H1 (cell line): ENCODE measurements at regions not wholly inside any gene's neighbourhood (a gene's known extent, or its start where the extent isn't known, plus 50 kb on each side); places are given as distances from the start of the nearest gene placed in this dataset.

Source experiments
- CTCF ChIA-PET: fragments of 300-600 bp; sonication (Branson Sonifier 250); formaldehyde crosslinking; loops from one replicate; lab custom pipeline; 2021; ENCODE audit not compliant: partially characterized antibody; lab: Charles Lee
- POLR2A ChIA-PET: fragments of 300-600 bp; sonication (Branson Sonifier 250); formaldehyde crosslinking; loops from one replicate; lab custom pipeline; 2021; ENCODE audit warnings: inconsistent platforms; ENCODE audit not compliant: partially characterized antibody; lab: Charles Lee
- DNase-seq, 2 experiments: peaks; one replicate each; pipeline versions ENCODE4 v3.0.0 to v3.0.0-alpha.2; 2010 to 2022; ENCODE audit warnings: low spot score in 2 of 2, low read depth in 1 of 2, mixed read lengths in 1 of 2
- FAIRE-seq: peaks from 2 replicates; lab custom pipeline; 2011; peaks lifted over from hg19 to GRCh38; lab: Jason Lieb, UNC
- H2AFZ ChIP-seq: 2 replicates; pipeline ENCODE4 v1.8.1; 2012; ENCODE audit warnings: low read length, inconsistent platforms
- H2AK5ac ChIP-seq: 2 replicates; pipeline ENCODE4 v1.6.1; 2013; ENCODE audit warnings: low read depth, low read length
- H2BK120ac ChIP-seq: replicated peaks from 2 replicates; pipeline ENCODE3; 2013; ENCODE audit warnings: low read depth, low read length, inconsistent platforms
- H2BK12ac ChIP-seq: 2 replicates; pipeline ENCODE4 v1.6.1; 2013; ENCODE audit warnings: low read depth, low read length
- H2BK15ac ChIP-seq: 2 replicates; pipeline ENCODE4 v1.6.1; 2013; ENCODE audit warnings: low read length
- H2BK20ac ChIP-seq: 2 replicates; pipeline ENCODE4 v1.6.1; 2013; ENCODE audit warnings: low read length
- H2BK5ac ChIP-seq: 2 replicates; pipeline ENCODE4 v1.6.1; 2013; ENCODE audit warnings: low read depth, low read length
- H3K14ac ChIP-seq: 2 replicates; pipeline ENCODE4 v1.6.1; 2013; ENCODE audit warnings: inconsistent platforms; ENCODE audit not compliant: insufficient read length
- H3K18ac ChIP-seq: 2 replicates; pipeline ENCODE4 v1.6.1; 2013; ENCODE audit warnings: low read length; ENCODE audit errors: extremely low read depth
- H3K23ac ChIP-seq: 2 replicates; pipeline ENCODE4 v1.6.1; 2013; ENCODE audit warnings: inconsistent platforms; ENCODE audit not compliant: insufficient read length
- H3K23me2 ChIP-seq: 2 replicates; pipeline ENCODE4 v1.6.1; 2013; ENCODE audit warnings: low read depth, low read length
- H3K27ac ChIP-seq: 2 replicates; pipeline ENCODE4 v1.6.1; 2011; ENCODE audit warnings: low read depth, low read length, inconsistent platforms
- H3K27me3 ChIP-seq, 4 experiments: replicated peaks in 1 of 4; 1 replicate in 1 of 4; 2 replicates in 3 of 4; pipeline versions ENCODE4 v1.6.1 to v1.8.1; 2011 to 2013; ENCODE audit warnings: low read length in 3 of 4, mild to moderate bottlenecking in 3 of 4, inconsistent platforms in 2 of 4, mixed read lengths in 2 of 4, moderate library complexity in 1 of 4; ENCODE audit not compliant: control insufficient read depth in 3 of 4, insufficient read depth in 3 of 4; ENCODE audit errors: extremely low read depth in 1 of 4
- H3K36me3 ChIP-seq, 4 experiments: 2 replicates each; pipeline versions ENCODE4 v1.6.1 to v1.8.1; 2011 to 2013; ENCODE audit warnings: mild to moderate bottlenecking in 4 of 4, low read length in 3 of 4, moderate library complexity in 2 of 4, control low read depth in 1 of 4, inconsistent platforms in 1 of 4; ENCODE audit not compliant: insufficient read depth in 4 of 4, control insufficient read depth in 2 of 4
- H3K4ac ChIP-seq: replicated peaks from 2 replicates; pipeline ENCODE3; 2013; ENCODE audit warnings: low read length, low read depth, mixed read lengths, inconsistent platforms; ENCODE audit not compliant: insufficient read length
- H3K4me1 ChIP-seq, 4 experiments: replicated peaks in 1 of 4; 1 replicate in 1 of 4; 2 replicates in 3 of 4; pipeline versions ENCODE4 v1.6.1 to v1.8.1; 2011 to 2013; ENCODE audit warnings: low read length in 3 of 4, inconsistent platforms in 2 of 4, mixed read lengths in 1 of 4; ENCODE audit not compliant: insufficient read depth in 4 of 4, control insufficient read depth in 3 of 4
- H3K4me2 ChIP-seq, 2 experiments: 2 replicates each; pipeline versions ENCODE4 v1.6.1 to v1.8.1; 2011 to 2013; ENCODE audit warnings: low read depth in 2 of 2, low read length in 2 of 2, control low read depth in 1 of 2, inconsistent platforms in 1 of 2, mild to moderate bottlenecking in 1 of 2; ENCODE audit not compliant: insufficient read depth in 1 of 2
- H3K4me3 ChIP-seq, 4 experiments: fragments of 200-600, 300-600 bp in 1 of 4; sonication (generic), shearing (Covaris generic), sonication (Bioruptor Twin) in 1 of 4; 2 replicates each; pipeline versions ENCODE4 v1.5.1 to v1.8.1; 2011 to 2016; ENCODE audit warnings: low read length in 4 of 4, low read depth in 3 of 4, control low read depth in 2 of 4, inconsistent platforms in 2 of 4, mild to moderate bottlenecking in 2 of 4, mixed read lengths in 1 of 4, moderate library complexity in 1 of 4; ENCODE audit not compliant: insufficient read depth in 2 of 4; ENCODE audit errors: extremely low read depth in 1 of 4
- H3K56ac ChIP-seq: replicated peaks from 2 replicates; pipeline ENCODE3; 2013; ENCODE audit warnings: low read depth, mild to moderate bottlenecking, mixed read lengths, low read length, inconsistent platforms; ENCODE audit not compliant: insufficient read length
- H3K79me1 ChIP-seq: 2 replicates; pipeline ENCODE4 v1.6.1; 2013; ENCODE audit warnings: low read depth, low read length, control low read depth
- H3K79me2 ChIP-seq, 2 experiments: 2 replicates each; pipeline versions ENCODE4 v1.6.1 to v1.8.1; 2012 to 2013; ENCODE audit warnings: low read length in 2 of 2, mild to moderate bottlenecking in 2 of 2, inconsistent platforms in 1 of 2; ENCODE audit not compliant: insufficient read depth in 2 of 2, control insufficient read depth in 1 of 2
- H3K9ac ChIP-seq, 4 experiments: replicated peaks in 1 of 4; 1 replicate in 1 of 4; 2 replicates in 3 of 4; pipeline versions ENCODE4 v1.6.1 to v1.8.1; 2011 to 2013; ENCODE audit warnings: low read depth in 3 of 4, low read length in 3 of 4, control low read depth in 2 of 4, mild to moderate bottlenecking in 2 of 4, moderate library complexity in 2 of 4, inconsistent platforms in 1 of 4; ENCODE audit errors: extremely low read depth in 1 of 4
- H3K9me3 ChIP-seq, 2 experiments: 2 replicates each; pipeline versions ENCODE4 v1.6.1 to v1.8.1; 2012 to 2013; ENCODE audit warnings: mild to moderate bottlenecking in 2 of 2, moderate library complexity in 2 of 2, control low read depth in 1 of 2, inconsistent platforms in 1 of 2, low read depth in 1 of 2, low read length in 1 of 2, mixed read lengths in 1 of 2; ENCODE audit not compliant: insufficient read depth in 2 of 2
- H4K20me1 ChIP-seq, 2 experiments: replicated peaks in 1 of 2; 2 replicates each; pipeline versions ENCODE3 to v1.8.1; 2011 to 2013; ENCODE audit warnings: inconsistent platforms in 2 of 2, low read length in 2 of 2, mild to moderate bottlenecking in 1 of 2; ENCODE audit not compliant: insufficient read depth in 2 of 2, control insufficient read depth in 1 of 2
- H4K5ac ChIP-seq: 2 replicates; pipeline ENCODE4 v1.6.1; 2013; ENCODE audit warnings: low read length, low read depth, mixed read lengths, inconsistent platforms; ENCODE audit not compliant: insufficient read length
- H4K8ac ChIP-seq: 2 replicates; pipeline ENCODE4 v1.8.0; 2013; ENCODE audit warnings: mild to moderate bottlenecking, moderate library complexity, low read length, inconsistent platforms; ENCODE audit not compliant: insufficient read depth; ENCODE audit errors: extremely low read depth
- H4K91ac ChIP-seq: replicated peaks from 2 replicates; pipeline ENCODE3; 2013; ENCODE audit warnings: low read length, mixed read lengths, inconsistent platforms; ENCODE audit not compliant: insufficient read length
- ASH2L ChIP-seq: fragments of 200-600, 300-600 bp; sonication (generic); IDR thresholded peaks from one replicate; pipeline ENCODE4 v1.7.1; 2017; ENCODE audit warnings: low read length

DNA sequence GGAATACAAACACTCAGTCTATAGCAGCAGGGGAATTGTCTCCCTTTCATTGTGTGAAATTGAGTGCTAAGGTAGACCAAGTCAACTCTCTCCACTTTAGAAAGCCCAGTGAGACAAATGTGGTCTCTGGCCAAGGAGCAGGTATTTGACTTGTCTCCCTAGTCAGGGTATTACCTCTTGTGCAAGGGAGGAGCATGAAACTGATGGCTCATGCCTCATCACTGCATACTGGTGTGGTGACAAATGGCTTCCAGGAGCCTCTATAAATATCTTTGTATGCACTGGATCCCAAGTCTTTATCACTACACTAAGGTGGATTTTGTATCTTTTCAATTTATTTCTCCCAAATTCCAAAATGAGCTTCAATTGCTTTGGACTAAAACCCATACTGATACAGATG, 1477.6 kb downstream of the NLGN4Y start:
- no peak overlapping the region for H3K14ac ChIP-seq
- no peak overlapping the region for H2BK120ac ChIP-seq
- no peak overlapping the region for H2AFZ ChIP-seq
- H3K23me2 ChIP-seq, result no peaks in the 10 kb centered on the region
- no peak overlapping the region for H2BK12ac ChIP-seq
- no peak overlapping the region for H3K4ac ChIP-seq
- H4K20me1 ChIP-seq, result no peaks in the 10 kb centered on the region
- CTCF ChIA-PET, result no interaction called here
- no peaks in the 10 kb centered on the region for H3K27me3 ChIP-seq
- no peak overlapping the region for H4K5ac ChIP-seq
- H4K8ac ChIP-seq, result no peak overlapping the region
- no peak overlapping the region for H2BK5ac ChIP-seq
- no peaks in the 10 kb centered on the region for H3K79me1 ChIP-seq
- no peak overlapping the region for H2AK5ac ChIP-seq
- H4K91ac ChIP-seq, result no peak overlapping the region
- no peaks in the 10 kb centered on the region for H3K4me1 ChIP-seq
- H3K56ac ChIP-seq, result no peak overlapping the region
- no peak overlapping the region for H3K18ac ChIP-seq
- no peak overlapping the region for H2BK20ac ChIP-seq
- H3K36me3 ChIP-seq, result no peaks in the 10 kb centered on the region
- FAIRE-seq (no peak), DNase-seq (no peak)
- no peaks in the 10 kb centered on the region for H3K79me2 ChIP-seq
- no peak overlapping the region for H3K4me3 ChIP-seq
- TF ChIP-seq ASH2L, result no peak
- H3K9ac ChIP-seq, result no peak overlapping the region
- no peak overlapping the region for H3K4me2 ChIP-seq
- H3K27ac ChIP-seq, result no peak overlapping the region
- H2BK15ac ChIP-seq, result no peak overlapping the region
- POLR2A ChIA-PET, result no interaction called here
- H3K9me3 ChIP-seq, result no peaks in the 10 kb centered on the region
- no peak overlapping the region for H3K23ac ChIP-seq
